ENCODE measurements at regions not wholly inside any gene's neighbourhood (a gene's known extent, or its start where the extent isn't known, plus 50 kb on each side); places are given as distances from the start of the nearest gene placed in this dataset.

DNA sequence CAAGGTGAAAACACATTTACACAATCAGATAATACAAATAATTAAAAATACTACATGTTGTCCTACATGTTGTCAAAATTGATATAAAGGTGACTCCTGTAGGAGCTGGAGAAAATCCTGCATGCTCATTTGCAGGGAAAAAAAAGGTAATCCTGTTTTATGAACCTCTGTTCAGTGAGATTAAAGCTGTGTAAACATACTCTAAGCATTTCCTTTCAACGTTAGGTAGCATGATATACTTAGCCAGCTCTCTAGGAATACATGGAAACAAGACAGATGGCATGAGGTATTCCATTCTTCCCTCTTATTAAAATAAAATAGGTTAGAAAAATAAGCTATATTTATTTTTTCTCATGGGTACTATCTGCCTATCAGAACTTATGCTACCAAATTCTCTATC lies 635.7 kb upstream of the FLRT2 start:
- Histone ChIP-seq H3K4me1 (no peaks in the 10 kb centered on the region), H3K27ac (no peak overlapping the region), H3K36me3 (no peaks in the 10 kb centered on the region), H3K27me3 (no peaks in the 10 kb centered on the region), H3K4me3 (no peak overlapping the region), H3K9me3 (no peaks in the 10 kb centered on the region)
- DNase-seq (ENCODE audit: low spot score in 2 of 2), result no peak
- TF ChIP-seq EP300 (IDR thresholded peaks at IDR 0.05) (no peak), POLR2AphosphoS5 (IDR thresholded peaks at IDR 0.05) (no peak), POLR2A (IDR thresholded peaks at IDR 0.05) (no peak)
- TF ChIP-seq, protein P1, sequence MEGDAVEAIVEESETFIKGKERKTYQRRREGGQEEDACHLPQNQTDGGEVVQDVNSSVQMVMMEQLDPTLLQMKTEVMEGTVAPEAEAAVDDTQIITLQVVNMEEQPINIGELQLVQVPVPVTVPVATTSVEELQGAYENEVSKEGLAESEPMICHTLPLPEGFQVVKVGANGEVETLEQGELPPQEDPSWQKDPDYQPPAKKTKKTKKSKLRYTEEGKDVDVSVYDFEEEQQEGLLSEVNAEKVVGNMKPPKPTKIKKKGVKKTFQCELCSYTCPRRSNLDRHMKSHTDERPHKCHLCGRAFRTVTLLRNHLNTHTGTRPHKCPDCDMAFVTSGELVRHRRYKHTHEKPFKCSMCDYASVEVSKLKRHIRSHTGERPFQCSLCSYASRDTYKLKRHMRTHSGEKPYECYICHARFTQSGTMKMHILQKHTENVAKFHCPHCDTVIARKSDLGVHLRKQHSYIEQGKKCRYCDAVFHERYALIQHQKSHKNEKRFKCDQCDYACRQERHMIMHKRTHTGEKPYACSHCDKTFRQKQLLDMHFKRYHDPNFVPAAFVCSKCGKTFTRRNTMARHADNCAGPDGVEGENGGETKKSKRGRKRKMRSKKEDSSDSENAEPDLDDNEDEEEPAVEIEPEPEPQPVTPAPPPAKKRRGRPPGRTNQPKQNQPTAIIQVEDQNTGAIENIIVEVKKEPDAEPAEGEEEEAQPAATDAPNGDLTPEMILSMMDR (IDR thresholded peaks at IDR 0.05), result no peak
- WGBS, result 38% methylated on average over 1 of the region's 1 CpG

DNA sequence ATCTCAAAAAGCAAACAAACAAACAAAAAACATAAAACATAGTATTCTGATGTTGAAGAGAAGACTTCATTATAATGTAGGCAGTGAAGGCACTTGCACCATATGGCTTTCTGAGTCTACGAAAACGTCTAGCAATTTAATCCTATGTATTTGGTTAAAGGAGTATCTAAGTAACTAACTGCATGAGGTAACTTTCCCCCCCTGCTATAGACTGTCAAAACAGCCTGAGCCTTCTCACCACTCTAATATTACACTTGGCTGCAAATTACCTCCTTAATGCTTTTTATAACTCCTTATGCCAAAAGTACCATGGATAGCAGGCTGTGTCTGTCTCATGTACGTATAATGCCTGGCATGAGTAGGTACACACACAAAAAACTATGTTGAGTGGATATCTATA lies 607.6 kb upstream of the FLRT2 start:
- H3K27me3 ChIP-seq, result no peaks in the 10 kb centered on the region
- no peaks in the 10 kb centered on the region for H3K4me1 ChIP-seq
- no peaks in the 10 kb centered on the region for H3K9me3 ChIP-seq
- DNase-seq (ENCODE audit: low spot score in 2 of 2), result no peak
- TF ChIP-seq EP300 (IDR thresholded peaks at IDR 0.05), result no peak
- TF ChIP-seq POLR2A (IDR thresholded peaks at IDR 0.05), result no peak
- TF ChIP-seq, protein P1 (IDR thresholded peaks at IDR 0.05), result no peak
- TF ChIP-seq POLR2AphosphoS5 (IDR thresholded peaks at IDR 0.05), result no peak
- 84% methylated on average over 3 of the region's 3 CpGs for WGBS
- H3K27ac ChIP-seq, result no peak overlapping the region
- H3K36me3 ChIP-seq, result no peaks in the 10 kb centered on the region
- H3K4me3 ChIP-seq, result no peak overlapping the region

GRCh38 chr14:84926656-84927055 lies 603.3 kb upstream of the FLRT2 start:
- Histone ChIP-seq H3K27ac (no peak overlapping the region), H3K27me3 (no peaks in the 10 kb centered on the region), H3K4me1 (no peaks in the 10 kb centered on the region), H3K36me3 (no peaks in the 10 kb centered on the region), H3K9me3 (no peaks in the 10 kb centered on the region), H3K4me3 (no peak overlapping the region)
- DNase-seq (ENCODE audit: low spot score in 2 of 2), result no peak
- 92% methylated on average over 1 of the region's 1 CpG for WGBS
- TF ChIP-seq POLR2AphosphoS5 (IDR thresholded peaks at IDR 0.05) (no peak), POLR2A (IDR thresholded peaks at IDR 0.05) (no peak), EP300 (IDR thresholded peaks at IDR 0.05) (no peak)
- TF ChIP-seq, protein P1 (IDR thresholded peaks at IDR 0.05), result no peak

GRCh38 chr14:84927096-84927827 lies 602.7 kb upstream of the FLRT2 start:
- H3K36me3 ChIP-seq, result no peaks in the 10 kb centered on the region
- 45% methylated on average over 6 of the region's 6 CpGs for WGBS

GRCh38 chr14:84929086-84929485 lies 600.9 kb upstream of the FLRT2 start:
- WGBS, result 55% methylated on average over 1 of the region's 1 CpG
- H3K36me3 ChIP-seq, result no peaks in the 10 kb centered on the region
- no peak overlapping the region for H3K4me3 ChIP-seq
- no peak for DNase-seq (ENCODE audit: low spot score in 2 of 2)
- TF ChIP-seq, protein P1 (IDR thresholded peaks at IDR 0.05), result no peak
- TF ChIP-seq EP300 (IDR thresholded peaks at IDR 0.05), result no peak
- no peak for TF ChIP-seq POLR2A (IDR thresholded peaks at IDR 0.05)
- no peak for TF ChIP-seq POLR2AphosphoS5 (IDR thresholded peaks at IDR 0.05)
- no peaks in the 10 kb centered on the region for H3K4me1 ChIP-seq
- H3K9me3 ChIP-seq, result no peaks in the 10 kb centered on the region
- no peaks in the 10 kb centered on the region for H3K27me3 ChIP-seq
- H3K27ac ChIP-seq, result no peak overlapping the region

More at GRCh38 chr14:84927096-84927827, 602.7 kb upstream of the FLRT2 start:
- TF ChIP-seq, protein P1 (IDR thresholded peaks at IDR 0.05), result no peak
- TF ChIP-seq EP300 (IDR thresholded peaks at IDR 0.05), result no peak
- TF ChIP-seq POLR2AphosphoS5 (IDR thresholded peaks at IDR 0.05), result no peak
- TF ChIP-seq POLR2A (IDR thresholded peaks at IDR 0.05), result no peak
- no peak overlapping the region for H3K4me3 ChIP-seq
- DNase-seq (ENCODE audit: low spot score in 2 of 2), result no peak
- H3K4me1 ChIP-seq, result no peaks in the 10 kb centered on the region
- H3K27me3 ChIP-seq, result no peaks in the 10 kb centered on the region
- no peaks in the 10 kb centered on the region for H3K9me3 ChIP-seq
- no peak overlapping the region for H3K27ac ChIP-seq
